Neural cell (in vitro differentiated cells): ENCODE measurements at regions not wholly inside any gene's neighbourhood (a gene's known extent, or its start where the extent isn't known, plus 50 kb on each side); places are given as distances from the start of the nearest gene placed in this dataset.

Experiments used
- H2AFZ ChIP-seq: fragments of 200-600, 300-800 bp; sonication (generic), shearing (Covaris generic); 2 replicates; pipeline ENCODE4 v1.6.0; 2014; ENCODE audit warnings: low read depth, mild to moderate bottlenecking, antibody characterized with exemption, low read length, moderate library complexity
- H3F3A ChIP-seq: fragments of 200-600 bp; shearing (Covaris generic); 2 replicates; pipeline ENCODE4 v1.6.1; 2016; ENCODE audit warnings: mild to moderate bottlenecking, moderate library complexity, mixed read lengths, antibody characterized with exemption, low read length; ENCODE audit not compliant: insufficient read depth, poor library complexity, severe bottlenecking
- H3K27ac ChIP-seq: fragments of 200-600, 300-800 bp; sonication (generic), shearing (Covaris generic); 2 replicates; pipeline ENCODE4 v1.5.1; 2014; ENCODE audit warnings: mild to moderate bottlenecking, low read length, moderate library complexity
- H3K27me3 ChIP-seq: fragments of 300-800, 200-600 bp; sonication (generic), shearing (Covaris generic); 2 replicates; pipeline ENCODE4 v1.6.0; 2014; ENCODE audit warnings: mild to moderate bottlenecking, low read depth, low read length, moderate library complexity; ENCODE audit not compliant: insufficient read depth
- H3K36me3 ChIP-seq: fragments of 300-800, 200-600 bp; sonication (generic), shearing (Covaris generic); 2 replicates; pipeline ENCODE4 v1.5.1; 2014; ENCODE audit warnings: mild to moderate bottlenecking, antibody characterized with exemption, low read length, moderate library complexity; ENCODE audit not compliant: insufficient read depth
- H3K4me2 ChIP-seq: fragments of 300-800, 200-600 bp; sonication (generic), shearing (Covaris generic); 2 replicates; pipeline ENCODE4 v1.6.0; 2014; ENCODE audit warnings: mild to moderate bottlenecking, low read length
- H3K4me3 ChIP-seq: fragments of 300-800, 200-600 bp; sonication (generic), shearing (Covaris generic); 2 replicates; pipeline ENCODE4 v1.5.1; 2014; ENCODE audit warnings: mild to moderate bottlenecking, low read length, moderate library complexity
- H3K79me2 ChIP-seq: fragments of 200-600 bp; shearing (Covaris generic); replicated peaks from 2 replicates; pipeline ENCODE4 v1.6.0; 2014; ENCODE audit warnings: mild to moderate bottlenecking, low read length, moderate library complexity; ENCODE audit not compliant: insufficient read depth
- H3K9ac ChIP-seq: fragments of 300-800, 200-600 bp; sonication (generic), shearing (Covaris generic); 2 replicates; pipeline ENCODE4 v1.6.1; 2016; ENCODE audit warnings: mild to moderate bottlenecking, low read length, mixed read lengths
- H3K9me2 ChIP-seq: fragments of 200-600 bp; shearing (Covaris generic); 2 replicates; pipeline ENCODE4 v1.6.1; 2016; ENCODE audit warnings: mild to moderate bottlenecking, low read length, mixed read lengths; ENCODE audit not compliant: insufficient read depth
- H3K9me3 ChIP-seq: fragments of 200-600, 300-800 bp; sonication (generic), shearing (Covaris generic); 2 replicates; pipeline ENCODE4 v1.6.1; 2016; ENCODE audit warnings: mild to moderate bottlenecking, mixed run types, low read length, moderate library complexity, mixed read lengths
- H4K20me1 ChIP-seq: fragments of 200-600 bp; shearing (Covaris generic); 2 replicates; pipeline ENCODE4 v1.6.1; 2016; ENCODE audit warnings: mild to moderate bottlenecking, mixed run types; ENCODE audit not compliant: insufficient read depth
- CTCF ChIP-seq: fragments of 450-650 bp; IDR thresholded peaks from 2 replicates; pipeline ENCODE4 v1.5.1; 2014; ENCODE audit warnings: antibody characterized with exemption, mild to moderate bottlenecking, moderate library complexity; ENCODE audit not compliant: poor library complexity, severe bottlenecking
- EP300 ChIP-seq: fragments of 450-650 bp; conservative IDR thresholded peaks from 2 replicates; pipeline ENCODE4 v1.6.1; 2014; ENCODE audit warnings: antibody characterized with exemption, mild to moderate bottlenecking, moderate library complexity; ENCODE audit not compliant: poor library complexity, severe bottlenecking
- EZH2 ChIP-seq: fragments of 200-600, 300-800 bp; shearing (Covaris generic), sonication (generic); IDR thresholded peaks from 2 replicates; pipeline ENCODE4 v1.6.1; 2014; ENCODE audit warnings: antibody characterized with exemption, low read length, borderline replicate concordance, mild to moderate bottlenecking; ENCODE audit not compliant: insufficient read depth, poor library complexity, severe bottlenecking
- MXI1 ChIP-seq: fragments of 450-650 bp; conservative IDR thresholded peaks from 2 replicates; pipeline ENCODE4 v1.6.1; 2014; ENCODE audit warnings: antibody characterized with exemption, mild to moderate bottlenecking; ENCODE audit not compliant: poor library complexity, severe bottlenecking
- POLR2AphosphoS5 ChIP-seq: IDR thresholded peaks from 2 replicates; pipeline ENCODE4 v1.6.1; 2012
- RAD21 ChIP-seq: fragments of 450-650 bp; conservative IDR thresholded peaks from 2 replicates; pipeline ENCODE4 v1.6.1; 2014; ENCODE audit warnings: antibody characterized with exemption, mild to moderate bottlenecking, moderate library complexity
- REST ChIP-seq: IDR thresholded peaks from 2 replicates; pipeline ENCODE4 v1.6.1; 2012; ENCODE audit warnings: borderline replicate concordance
- SMC3 ChIP-seq: fragments of 450-650 bp; conservative IDR thresholded peaks from 2 replicates; pipeline ENCODE4 v1.6.1; 2014; ENCODE audit warnings: antibody characterized with exemption, mild to moderate bottlenecking, moderate library complexity; ENCODE audit not compliant: poor library complexity
- TAF1 ChIP-seq: IDR thresholded peaks from 2 replicates; pipeline ENCODE4 v1.6.1; 2012; ENCODE audit warnings: low read depth

- H3K27ac ChIP-seq, result no peak overlapping the region
- no peaks in the 10 kb centered on the region for H3K36me3 ChIP-seq
- no peaks in the 10 kb centered on the region for H3K79me2 ChIP-seq
- no peak overlapping the region for H3K4me3 ChIP-seq
- no peaks in the 10 kb centered on the region for H4K20me1 ChIP-seq
- H2AFZ ChIP-seq, result no peak overlapping the region
- no peaks in the 10 kb centered on the region for H3K27me3 ChIP-seq
- no peak overlapping the region for H3K4me2 ChIP-seq
- TF ChIP-seq EZH2, result no peak
- TF ChIP-seq RAD21, result no peak
- TF ChIP-seq MXI1, result no peak
- TF ChIP-seq CTCF, result no peak
- no peak for TF ChIP-seq TAF1
- no peak for TF ChIP-seq SMC3
- no peak for TF ChIP-seq POLR2AphosphoS5
- no peak for TF ChIP-seq REST
- no peak for TF ChIP-seq EP300
- H3K9me2 ChIP-seq, result no peaks in the 10 kb centered on the region
- no peaks in the 10 kb centered on the region for H3F3A ChIP-seq
- H3K9me3 ChIP-seq, result no peaks in the 10 kb centered on the region
- H3K9ac ChIP-seq, result no peak overlapping the region
Observed at GRCh38 chr3:14592836-14593235, 52.7 kb upstream of the GRIP2 start.

GRCh38 chr3:14594234-14594633 lies 54.1 kb upstream of the GRIP2 start:
- Histone ChIP-seq H3K9me2 (no peaks in the 10 kb centered on the region), H3K27me3 (no peaks in the 10 kb centered on the region), H3K36me3 (no peaks in the 10 kb centered on the region), H4K20me1 (no peaks in the 10 kb centered on the region), H3K4me2 (no peak overlapping the region), H3F3A (no peaks in the 10 kb centered on the region), H2AFZ (no peak overlapping the region), H3K27ac (no peak overlapping the region), H3K4me3 (no peak overlapping the region), H3K9ac (no peak overlapping the region), H3K9me3 (no peaks in the 10 kb centered on the region), H3K79me2 (no peaks in the 10 kb centered on the region)
- TF ChIP-seq POLR2AphosphoS5, result no peak
- no peak for TF ChIP-seq RAD21
- TF ChIP-seq EZH2, result no peak
- TF ChIP-seq EP300, result no peak
- no peak for TF ChIP-seq REST
- TF ChIP-seq CTCF, result no peak
- no peak for TF ChIP-seq MXI1
- no peak for TF ChIP-seq TAF1
